GM12891 (cell line): ENCODE measurements at regions not wholly inside any gene's neighbourhood (a gene's known extent, or its start where the extent isn't known, plus 50 kb on each side); places are given as distances from the start of the nearest gene placed in this dataset.
A peak's percentile ranks its signal among the peaks of the same experiment; 100 is the strongest.
"Not testable (repeated sequence)": the region's sequence is repeated elsewhere in the genome, so short reads cannot be mapped to it uniquely, and the experiment has no call there.

ENCODE experiments used
- DNase-seq: peaks from one replicate; pipeline ENCODE4 v3.0.0; 2011; ENCODE audit warnings: low spot score; ENCODE audit not compliant: insufficient read length
- FAIRE-seq: peaks from 2 replicates; lab custom pipeline; 2011; peaks lifted over from hg19 to GRCh38; lab: Jason Lieb, UNC
- PAX5 ChIP-seq: IDR thresholded peaks from 2 replicates; pipeline ENCODE4 v1.6.1; 2011; ENCODE audit warnings: low read length, moderate library complexity, mild to moderate bottlenecking; ENCODE audit not compliant: insufficient read depth, severe bottlenecking
- POLR2A ChIP-seq: IDR thresholded peaks from 2 replicates; pipeline ENCODE4 v1.6.1; 2011; ENCODE audit warnings: low read depth, low read length, control low read depth
- POLR2AphosphoS5 ChIP-seq: IDR thresholded peaks from 2 replicates; pipeline ENCODE4 v1.6.1; 2011; ENCODE audit warnings: low read depth, low read length, control low read depth
- POU2F2 ChIP-seq: IDR thresholded peaks from 2 replicates; pipeline ENCODE4 v1.6.1; 2011; ENCODE audit warnings: low read depth, mild to moderate bottlenecking, control low read depth, low read length, moderate library complexity
- SPI1 ChIP-seq: IDR thresholded peaks from 2 replicates; pipeline ENCODE4 v1.6.1; 2011; ENCODE audit warnings: low read depth, low read length, control low read depth
- TAF1 ChIP-seq: IDR thresholded peaks from 2 replicates; pipeline ENCODE4 v1.6.1; 2011; ENCODE audit warnings: low read depth, low read length, control low read depth

GRCh38 chrX:69066966-69067525 lies 98.2 kb downstream of the PJA1 start:
- DNase-seq: no peak
- no peak for FAIRE-seq
- no peak for TF ChIP-seq POLR2AphosphoS5
- TF ChIP-seq TAF1: no peak
- no peak for TF ChIP-seq POU2F2
- no peak for TF ChIP-seq POLR2A
- no peak for TF ChIP-seq SPI1
- TF ChIP-seq PAX5: no peak

GRCh38 chrX:69066021-69066757 lies 99.1 kb downstream of the PJA1 start:
- no peak for FAIRE-seq
- TF ChIP-seq POLR2AphosphoS5 (no peak), POLR2A (no peak), POU2F2 (no peak), PAX5 (no peak)
- DNase-seq: no peak

GRCh38 chrX:69065451-69065850 lies 99.8 kb downstream of the PJA1 start:
- DNase-seq (no peak), FAIRE-seq (no peak)
- no peak for TF ChIP-seq POLR2AphosphoS5
- no peak for TF ChIP-seq PAX5
- no peak for TF ChIP-seq SPI1
- TF ChIP-seq POLR2A: no peak
- no peak for TF ChIP-seq TAF1

- no peak for TF ChIP-seq POLR2A
- TF ChIP-seq PAX5: no peak
- TF ChIP-seq SPI1: no peak
- TF ChIP-seq TAF1: no peak
- DNase-seq (no peak), FAIRE-seq (no peak)
Measured at GRCh38 chrX:69063486-69063885, 101.8 kb downstream of the PJA1 start.

DNA sequence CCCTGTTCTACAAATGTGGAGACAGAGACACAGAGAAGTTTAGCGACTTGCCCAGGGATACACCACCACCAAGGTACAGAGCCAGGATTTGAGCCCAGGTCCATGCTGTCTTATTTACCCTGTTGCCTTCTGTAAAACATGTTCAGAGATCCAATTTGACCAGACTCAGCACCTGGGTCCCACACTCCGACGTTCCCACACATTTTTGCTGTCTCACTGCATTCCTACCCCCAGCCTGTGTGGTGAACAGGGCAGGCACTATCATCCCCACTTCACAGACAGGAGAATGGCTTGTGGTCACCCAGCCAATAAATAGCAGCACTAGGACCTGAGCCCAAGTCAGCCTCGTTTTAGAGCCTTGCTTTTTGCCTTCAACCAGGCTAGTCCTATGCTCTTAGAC lies 102.8 kb downstream of the PJA1 start:
- no peak for FAIRE-seq
- DNase-seq: no peak
- TF ChIP-seq PAX5 (no peak), POU2F2 (no peak), SPI1 (no peak), TAF1 (no peak), POLR2AphosphoS5 (no peak), POLR2A (no peak)

DNA sequence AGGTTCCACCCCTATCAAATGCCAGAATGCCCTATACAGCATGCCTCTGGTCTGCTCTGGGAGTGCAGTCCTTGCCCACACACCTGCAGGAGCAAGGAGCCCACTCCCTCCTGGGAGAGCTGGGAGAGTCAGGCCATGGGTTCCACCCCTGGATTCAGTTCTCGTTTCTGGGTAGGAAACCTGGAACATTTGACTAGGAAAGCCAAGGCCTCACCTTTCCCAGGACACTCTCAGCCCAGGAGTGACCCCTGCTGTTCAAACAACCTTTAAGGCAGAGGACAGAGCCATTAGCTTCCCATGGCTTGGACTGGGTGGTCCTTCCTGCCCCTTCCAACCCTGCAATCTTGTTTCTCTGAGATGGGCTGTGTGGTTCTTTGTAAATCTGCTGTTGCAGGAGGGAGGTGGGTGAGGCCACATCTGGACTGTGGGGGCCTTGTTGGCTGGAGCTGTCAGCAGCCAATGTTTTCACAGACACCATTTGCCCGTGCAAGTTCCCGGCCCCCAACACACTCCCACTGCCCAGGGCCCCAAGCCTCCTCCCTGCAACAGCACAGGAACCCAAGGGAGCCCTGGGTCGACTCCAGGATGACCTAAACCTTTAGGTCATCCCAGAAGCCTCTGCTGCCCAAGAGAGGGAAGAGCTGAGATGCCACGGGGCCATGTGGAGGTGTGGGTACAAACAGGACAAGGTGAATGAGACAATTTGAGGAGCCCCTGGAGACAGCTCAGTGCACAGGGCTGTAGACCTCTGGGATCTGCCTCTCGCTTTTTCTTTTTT lies 104.4 kb downstream of the PJA1 start:
- no peak for TF ChIP-seq SPI1
- no peak for TF ChIP-seq PAX5
- TF ChIP-seq TAF1: no peak
- no peak for DNase-seq
- no peak for FAIRE-seq

DNA sequence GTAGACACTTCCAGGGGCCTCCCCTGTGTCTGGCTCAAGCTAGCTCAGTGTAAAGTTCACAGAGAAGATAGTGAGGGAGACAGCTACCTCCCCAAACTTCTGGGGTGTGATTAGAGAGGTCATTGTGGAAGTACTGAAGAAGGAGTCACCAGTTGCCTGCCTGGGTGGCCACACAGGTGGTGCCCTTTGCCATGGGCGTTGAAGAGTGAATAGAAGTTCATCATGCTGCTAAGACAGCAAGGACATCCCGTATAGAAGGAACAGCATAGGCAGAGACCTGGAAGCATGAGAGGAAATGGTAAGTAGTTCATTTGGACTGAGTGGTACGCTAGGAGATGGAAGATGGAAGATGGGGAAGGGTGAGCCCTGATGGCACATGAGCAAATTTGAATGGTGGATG lies 110.1 kb downstream of the PJA1 start:
- DNase-seq (no peak), FAIRE-seq (no peak)
- TF ChIP-seq POLR2AphosphoS5: no peak
- no peak for TF ChIP-seq TAF1
- no peak for TF ChIP-seq SPI1
- no peak for TF ChIP-seq POU2F2
- TF ChIP-seq PAX5: no peak
- TF ChIP-seq POLR2A: no peak

DNA sequence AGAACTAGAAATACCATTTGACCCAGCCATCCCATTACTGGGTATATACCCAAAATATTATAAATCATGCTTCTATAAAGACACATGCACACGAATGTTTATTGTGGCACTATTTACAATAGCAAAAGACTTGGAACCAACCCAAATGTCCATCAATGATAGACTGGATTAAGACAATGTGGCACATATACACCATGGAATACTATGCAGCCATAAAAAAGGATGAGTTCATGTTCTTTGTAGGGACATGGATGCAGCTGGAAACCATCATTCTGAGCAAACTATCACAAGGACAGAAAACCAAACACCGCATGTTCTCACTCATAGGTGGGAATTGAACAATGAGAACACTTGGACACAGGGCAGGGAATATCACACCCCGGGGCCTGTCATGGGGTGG lies 110.8 kb downstream of the PJA1 start:
- FAIRE-seq: not testable (repeated sequence)

GRCh38 chrX:69051901-69052300 lies 113.4 kb downstream of the PJA1 start:
- FAIRE-seq: peak; percentile 43
- TF ChIP-seq POU2F2 (no peak), PAX5 (no peak), TAF1 (no peak), SPI1 (no peak), POLR2A (no peak), POLR2AphosphoS5 (no peak)
- no peak for DNase-seq

More for the DNA sequence above, 110.8 kb downstream of the PJA1 start:
- not testable (repeated sequence) for DNase-seq

DNA sequence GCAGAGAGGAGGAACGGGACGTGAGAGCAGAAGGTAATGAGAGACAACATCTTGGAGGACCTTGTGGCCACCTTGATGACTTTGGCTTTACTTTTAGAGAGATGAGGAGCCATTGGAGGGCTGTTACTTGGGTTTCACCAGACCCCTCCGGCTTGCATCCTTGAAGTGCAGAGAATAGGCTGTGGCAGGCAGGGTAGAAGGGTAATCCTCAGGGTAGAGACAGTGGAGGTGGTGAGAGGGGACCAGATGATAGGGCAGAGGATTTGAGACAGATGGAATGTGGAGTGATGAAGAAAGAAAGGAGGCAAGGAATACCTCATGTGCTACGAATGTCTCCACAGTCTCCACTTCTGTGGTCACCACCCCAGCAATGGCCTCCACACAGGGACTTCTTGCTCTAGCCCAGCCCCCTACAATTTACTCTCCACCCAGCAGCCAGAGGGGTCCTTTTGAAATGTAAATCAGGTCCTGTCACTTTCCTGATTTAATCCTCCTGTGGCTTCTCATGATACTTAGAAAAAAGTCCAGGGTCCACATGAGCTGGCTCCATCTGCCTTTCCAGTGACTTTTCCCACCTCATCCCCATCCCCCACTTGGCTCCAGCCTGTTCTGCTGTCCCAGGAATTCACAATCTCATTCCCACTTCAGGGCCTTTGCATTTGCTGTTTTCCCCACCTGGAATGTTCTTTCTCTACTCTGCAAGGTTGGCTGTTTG lies 115.0 kb downstream of the PJA1 start:
- DNase-seq (no peak), FAIRE-seq (no peak)
- TF ChIP-seq TAF1 (no peak), POLR2A (no peak), POU2F2 (no peak), PAX5 (no peak), POLR2AphosphoS5 (no peak), SPI1 (no peak)
